H1 (cell line): ENCODE measurements at regions not wholly inside any gene's neighbourhood (a gene's known extent, or its start where the extent isn't known, plus 50 kb on each side); places are given as distances from the start of the nearest gene placed in this dataset.

Experiments
- CTCF ChIA-PET: fragments of 300-600 bp; sonication (Branson Sonifier 250); formaldehyde crosslinking; loops from one replicate; lab custom pipeline; 2021; ENCODE audit not compliant: partially characterized antibody; lab: Charles Lee
- POLR2A ChIA-PET: fragments of 300-600 bp; sonication (Branson Sonifier 250); formaldehyde crosslinking; loops from one replicate; lab custom pipeline; 2021; ENCODE audit warnings: inconsistent platforms; ENCODE audit not compliant: partially characterized antibody; lab: Charles Lee
- DNase-seq, 2 experiments: peaks; one replicate each; pipeline versions ENCODE4 v3.0.0 to v3.0.0-alpha.2; 2010 to 2022; ENCODE audit warnings: low spot score in 2 of 2, low read depth in 1 of 2, mixed read lengths in 1 of 2
- FAIRE-seq: peaks from 2 replicates; lab custom pipeline; 2011; peaks lifted over from hg19 to GRCh38; lab: Jason Lieb, UNC
- H2AFZ ChIP-seq: 2 replicates; pipeline ENCODE4 v1.8.1; 2012; ENCODE audit warnings: low read length, inconsistent platforms
- H2AK5ac ChIP-seq: 2 replicates; pipeline ENCODE4 v1.6.1; 2013; ENCODE audit warnings: low read depth, low read length
- H2BK120ac ChIP-seq: replicated peaks from 2 replicates; pipeline ENCODE3; 2013; ENCODE audit warnings: low read depth, low read length, inconsistent platforms
- H2BK12ac ChIP-seq: 2 replicates; pipeline ENCODE4 v1.6.1; 2013; ENCODE audit warnings: low read depth, low read length
- H2BK15ac ChIP-seq: 2 replicates; pipeline ENCODE4 v1.6.1; 2013; ENCODE audit warnings: low read length
- H2BK20ac ChIP-seq: 2 replicates; pipeline ENCODE4 v1.6.1; 2013; ENCODE audit warnings: low read length
- H2BK5ac ChIP-seq: 2 replicates; pipeline ENCODE4 v1.6.1; 2013; ENCODE audit warnings: low read depth, low read length
- H3K14ac ChIP-seq: 2 replicates; pipeline ENCODE4 v1.6.1; 2013; ENCODE audit warnings: inconsistent platforms; ENCODE audit not compliant: insufficient read length
- H3K18ac ChIP-seq: 2 replicates; pipeline ENCODE4 v1.6.1; 2013; ENCODE audit warnings: low read length; ENCODE audit errors: extremely low read depth
- H3K23ac ChIP-seq: 2 replicates; pipeline ENCODE4 v1.6.1; 2013; ENCODE audit warnings: inconsistent platforms; ENCODE audit not compliant: insufficient read length
- H3K23me2 ChIP-seq: 2 replicates; pipeline ENCODE4 v1.6.1; 2013; ENCODE audit warnings: low read depth, low read length
- H3K27ac ChIP-seq: 2 replicates; pipeline ENCODE4 v1.6.1; 2011; ENCODE audit warnings: low read depth, low read length, inconsistent platforms
- H3K27me3 ChIP-seq, 4 experiments: replicated peaks in 1 of 4; 1 replicate in 1 of 4; 2 replicates in 3 of 4; pipeline versions ENCODE4 v1.6.1 to v1.8.1; 2011 to 2013; ENCODE audit warnings: low read length in 3 of 4, mild to moderate bottlenecking in 3 of 4, inconsistent platforms in 2 of 4, mixed read lengths in 2 of 4, moderate library complexity in 1 of 4; ENCODE audit not compliant: control insufficient read depth in 3 of 4, insufficient read depth in 3 of 4; ENCODE audit errors: extremely low read depth in 1 of 4
- H3K36me3 ChIP-seq, 4 experiments: 2 replicates each; pipeline versions ENCODE4 v1.6.1 to v1.8.1; 2011 to 2013; ENCODE audit warnings: mild to moderate bottlenecking in 4 of 4, low read length in 3 of 4, moderate library complexity in 2 of 4, control low read depth in 1 of 4, inconsistent platforms in 1 of 4; ENCODE audit not compliant: insufficient read depth in 4 of 4, control insufficient read depth in 2 of 4
- H3K4ac ChIP-seq: replicated peaks from 2 replicates; pipeline ENCODE3; 2013; ENCODE audit warnings: low read length, low read depth, mixed read lengths, inconsistent platforms; ENCODE audit not compliant: insufficient read length
- H3K4me1 ChIP-seq, 4 experiments: replicated peaks in 1 of 4; 1 replicate in 1 of 4; 2 replicates in 3 of 4; pipeline versions ENCODE4 v1.6.1 to v1.8.1; 2011 to 2013; ENCODE audit warnings: low read length in 3 of 4, inconsistent platforms in 2 of 4, mixed read lengths in 1 of 4; ENCODE audit not compliant: insufficient read depth in 4 of 4, control insufficient read depth in 3 of 4
- H3K4me2 ChIP-seq, 2 experiments: 2 replicates each; pipeline versions ENCODE4 v1.6.1 to v1.8.1; 2011 to 2013; ENCODE audit warnings: low read depth in 2 of 2, low read length in 2 of 2, control low read depth in 1 of 2, inconsistent platforms in 1 of 2, mild to moderate bottlenecking in 1 of 2; ENCODE audit not compliant: insufficient read depth in 1 of 2
- H3K4me3 ChIP-seq, 4 experiments: fragments of 200-600, 300-600 bp in 1 of 4; sonication (generic), shearing (Covaris generic), sonication (Bioruptor Twin) in 1 of 4; 2 replicates each; pipeline versions ENCODE4 v1.5.1 to v1.8.1; 2011 to 2016; ENCODE audit warnings: low read length in 4 of 4, low read depth in 3 of 4, control low read depth in 2 of 4, inconsistent platforms in 2 of 4, mild to moderate bottlenecking in 2 of 4, mixed read lengths in 1 of 4, moderate library complexity in 1 of 4; ENCODE audit not compliant: insufficient read depth in 2 of 4; ENCODE audit errors: extremely low read depth in 1 of 4
- H3K56ac ChIP-seq: replicated peaks from 2 replicates; pipeline ENCODE3; 2013; ENCODE audit warnings: low read depth, mild to moderate bottlenecking, mixed read lengths, low read length, inconsistent platforms; ENCODE audit not compliant: insufficient read length
- H3K79me1 ChIP-seq: 2 replicates; pipeline ENCODE4 v1.6.1; 2013; ENCODE audit warnings: low read depth, low read length, control low read depth
- H3K79me2 ChIP-seq, 2 experiments: 2 replicates each; pipeline versions ENCODE4 v1.6.1 to v1.8.1; 2012 to 2013; ENCODE audit warnings: low read length in 2 of 2, mild to moderate bottlenecking in 2 of 2, inconsistent platforms in 1 of 2; ENCODE audit not compliant: insufficient read depth in 2 of 2, control insufficient read depth in 1 of 2
- H3K9ac ChIP-seq, 4 experiments: replicated peaks in 1 of 4; 1 replicate in 1 of 4; 2 replicates in 3 of 4; pipeline versions ENCODE4 v1.6.1 to v1.8.1; 2011 to 2013; ENCODE audit warnings: low read depth in 3 of 4, low read length in 3 of 4, control low read depth in 2 of 4, mild to moderate bottlenecking in 2 of 4, moderate library complexity in 2 of 4, inconsistent platforms in 1 of 4; ENCODE audit errors: extremely low read depth in 1 of 4
- H3K9me3 ChIP-seq, 2 experiments: 2 replicates each; pipeline versions ENCODE4 v1.6.1 to v1.8.1; 2012 to 2013; ENCODE audit warnings: mild to moderate bottlenecking in 2 of 2, moderate library complexity in 2 of 2, control low read depth in 1 of 2, inconsistent platforms in 1 of 2, low read depth in 1 of 2, low read length in 1 of 2, mixed read lengths in 1 of 2; ENCODE audit not compliant: insufficient read depth in 2 of 2
- H4K20me1 ChIP-seq, 2 experiments: replicated peaks in 1 of 2; 2 replicates each; pipeline versions ENCODE3 to v1.8.1; 2011 to 2013; ENCODE audit warnings: inconsistent platforms in 2 of 2, low read length in 2 of 2, mild to moderate bottlenecking in 1 of 2; ENCODE audit not compliant: insufficient read depth in 2 of 2, control insufficient read depth in 1 of 2
- H4K5ac ChIP-seq: 2 replicates; pipeline ENCODE4 v1.6.1; 2013; ENCODE audit warnings: low read length, low read depth, mixed read lengths, inconsistent platforms; ENCODE audit not compliant: insufficient read length
- H4K8ac ChIP-seq: 2 replicates; pipeline ENCODE4 v1.8.0; 2013; ENCODE audit warnings: mild to moderate bottlenecking, moderate library complexity, low read length, inconsistent platforms; ENCODE audit not compliant: insufficient read depth; ENCODE audit errors: extremely low read depth
- H4K91ac ChIP-seq: replicated peaks from 2 replicates; pipeline ENCODE3; 2013; ENCODE audit warnings: low read length, mixed read lengths, inconsistent platforms; ENCODE audit not compliant: insufficient read length
- CBX8 ChIP-seq: fragments of 300-800, 300-1000 bp; sonication (generic); IDR thresholded peaks from 2 replicates; pipeline ENCODE4 v1.7.1; 2016; ENCODE audit warnings: low read depth, low read length, borderline replicate concordance
- CREB1 ChIP-seq: IDR thresholded peaks from 2 replicates; pipeline ENCODE4 v1.6.1; 2012; ENCODE audit warnings: inconsistent platforms
- FOSL1 ChIP-seq: IDR thresholded peaks from 2 replicates; pipeline ENCODE4 v1.6.1; 2011; ENCODE audit warnings: mild to moderate bottlenecking, low read depth, low read length, moderate library complexity; ENCODE audit not compliant: insufficient read depth
- HDAC2 ChIP-seq, 2 experiments: fragments of 300-600 bp in 1 of 2; sonication (generic) in 1 of 2; IDR thresholded peaks; 2 replicates each; pipeline ENCODE4 v1.6.1; 2011 to 2012; ENCODE audit warnings: low read depth in 2 of 2, low read length in 2 of 2, mild to moderate bottlenecking in 2 of 2, moderate library complexity in 2 of 2, borderline replicate concordance in 1 of 2, inconsistent platforms in 1 of 2
- JUN ChIP-seq: IDR thresholded peaks from 2 replicates; pipeline ENCODE4 v1.6.1; 2011; ENCODE audit warnings: low read depth, mild to moderate bottlenecking, improper control_type of control experiment, low read length
- KDM1A ChIP-seq: fragments of 200-600, 300-600 bp; sonication (generic); IDR thresholded peaks from 2 replicates; pipeline ENCODE4 v1.7.1; 2016; ENCODE audit warnings: mild to moderate bottlenecking, low read length, borderline replicate concordance
- MAX ChIP-seq: IDR thresholded peaks from 2 replicates; pipeline ENCODE4 v1.6.1; 2012; ENCODE audit warnings: inconsistent platforms
- NRF1 ChIP-seq: IDR thresholded peaks from 2 replicates; pipeline ENCODE4 v1.6.1; 2011; ENCODE audit warnings: mild to moderate bottlenecking, low read depth, low read length, improper control_type of control experiment
- POLR2A ChIP-seq, 2 experiments: IDR thresholded peaks; 1 replicate in 1 of 2; 2 replicates in 1 of 2; pipeline ENCODE4 v1.6.1; 2011; ENCODE audit warnings: low read depth in 2 of 2, low read length in 2 of 2, mild to moderate bottlenecking in 2 of 2; ENCODE audit errors: control extremely low read depth in 1 of 2
- POU5F1 ChIP-seq: IDR thresholded peaks from 2 replicates; pipeline ENCODE4 v1.6.1; 2011; ENCODE audit warnings: low read depth, mild to moderate bottlenecking, low read length, moderate library complexity
- RFX5 ChIP-seq: IDR thresholded peaks from 2 replicates; pipeline ENCODE4 v1.6.1; 2011; ENCODE audit warnings: low read depth, low read length, improper control_type of control experiment, borderline replicate concordance
- RXRA ChIP-seq: IDR thresholded peaks from 2 replicates; pipeline ENCODE4 v1.6.1; 2011; ENCODE audit warnings: low read depth, mild to moderate bottlenecking, low read length, moderate library complexity; ENCODE audit not compliant: insufficient read depth
- SAP30 ChIP-seq: fragments of 300-600 bp; sonication (generic); IDR thresholded peaks from 2 replicates; pipeline ENCODE4 v1.7.1; 2012; ENCODE audit warnings: low read length, moderate library complexity, mild to moderate bottlenecking, inconsistent platforms; ENCODE audit not compliant: insufficient read depth, insufficient replicate concordance
- SIN3A ChIP-seq, 2 experiments: IDR thresholded peaks in 1 of 2; conservative IDR thresholded peaks in 1 of 2; 2 replicates each; pipeline ENCODE4 v1.6.1; 2011 to 2012; ENCODE audit warnings: low read length in 2 of 2, improper control_type of control experiment in 1 of 2, low read depth in 1 of 2, mild to moderate bottlenecking in 1 of 2
- TAF7 ChIP-seq: optimal IDR thresholded peaks from 2 replicates; pipeline ENCODE3; 2011; ENCODE audit warnings: low read depth, mild to moderate bottlenecking, inconsistent platforms, low read length, moderate library complexity, borderline replicate concordance
- WGBS, 2 experiments: shearing (Covaris generic) in 1 of 2; methylation state at CpG; one replicate each; pipeline versions ENCODE4 v1.1.6 to v1.1.7; 2013 to 2015; ENCODE audit warnings: low lambda C conversion rate in 2 of 2, mixed read lengths in 2 of 2, inconsistent platforms in 1 of 2, low coverage in 1 of 2, missing lambda C conversion rate in 1 of 2; ENCODE audit not compliant: insufficient replicate concordance in 2 of 2, insufficient coverage in 1 of 2, insufficient read length in 1 of 2; ENCODE audit errors: extremely low coverage in 1 of 2, missing lambda C conversion rate in 1 of 2; 5-methylcytosine and 5-hydroxymethylcytosine counted together

DNA sequence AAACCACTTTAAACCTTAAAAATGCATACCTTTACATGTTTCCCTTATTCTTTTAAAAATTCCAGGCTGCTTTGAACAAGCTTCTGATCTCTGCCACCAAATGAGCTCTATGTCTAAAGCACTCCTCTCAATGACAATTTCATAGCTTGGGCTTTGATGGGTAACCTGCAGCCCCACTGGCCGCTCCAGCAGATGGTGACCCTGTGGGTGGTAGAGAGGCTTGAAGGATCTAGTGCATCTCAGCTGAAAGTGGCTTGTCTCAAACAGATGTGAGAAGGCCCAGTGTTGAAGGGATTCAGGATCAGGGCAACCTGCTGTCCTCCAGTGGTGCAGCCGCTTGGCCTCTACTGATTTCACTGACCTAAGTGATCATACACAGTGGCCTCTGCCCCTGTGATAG, 84.7 kb upstream of the IRF2BP2 start:
- DNase-seq (no peak), FAIRE-seq (no peak)
- Histone ChIP-seq H3K4me1 (no peaks in the 10 kb centered on the region), H3K79me2 (no peaks in the 10 kb centered on the region), H4K91ac (no peak overlapping the region), H2AFZ (no peak overlapping the region), H2BK120ac (no peak overlapping the region), H3K27ac (no peak overlapping the region), H3K4me3 (no peak overlapping the region), H4K20me1 (no peaks in the 10 kb centered on the region), H3K27me3 (no peaks in the 10 kb centered on the region), H4K8ac (no peak overlapping the region), H2BK12ac (no peak overlapping the region), H3K9me3 (no peaks in the 10 kb centered on the region), H3K4ac (no peak overlapping the region), H2AK5ac (no peak overlapping the region), H3K23ac (no peak overlapping the region), H3K56ac (no peak overlapping the region), H2BK20ac (no peak overlapping the region), H3K36me3 (no peaks in the 10 kb centered on the region), H3K14ac (no peak overlapping the region), H3K4me2 (no peak overlapping the region), H3K79me1 (no peaks in the 10 kb centered on the region), H3K23me2 (no peaks in the 10 kb centered on the region), H3K18ac (no peak overlapping the region), H2BK15ac (no peak overlapping the region), H3K9ac (no peak overlapping the region), H4K5ac (no peak overlapping the region), H2BK5ac (no peak overlapping the region)
- ChIA-PET POLR2A (interaction anchor here (0.9 kb wide), 1 partner anchor 12 kb away, joined by 5 read pairs; no protein-coding TSS in a partner anchor), CTCF (interaction anchor here (1.0 to 2.4 kb wide), 7 partner anchors 13 to 93 kb away, joined by 3 to 7 read pairs (median 4); no protein-coding TSS in a partner anchor)
- WGBS, 2 experiments, result 87% methylated on average over 2 of the region's 2 CpGs; no CpG with 5 or more reads in 1 of the 2 experiments
- no peak for TF ChIP-seq POU5F1
- TF ChIP-seq RFX5, result no peak
- no peak for TF ChIP-seq NRF1
- TF ChIP-seq CBX8, result no peak
- TF ChIP-seq SAP30, result no peak
- no peak for TF ChIP-seq POLR2A (IDR thresholded peaks at IDR 0.05; ENCODE audit: control extremely low read depth in 1 of 2, low read depth in 2 of 2, low read length in 2 of 2)
- TF ChIP-seq MAX, result no peak
- TF ChIP-seq JUN, result no peak
- no peak for TF ChIP-seq HDAC2 (IDR thresholded peaks at IDR 0.05; ENCODE audit: borderline replicate concordance in 1 of 2, low read depth in 2 of 2, low read length in 2 of 2)
- TF ChIP-seq SIN3A (conservative IDR thresholded peaks at IDR 0.05 in 1 of 2, IDR thresholded peaks at IDR 0.05 in 1 of 2; ENCODE audit: low read depth in 1 of 2, low read length in 2 of 2), result no peak
- no peak for TF ChIP-seq TAF7
- no peak for TF ChIP-seq RXRA
- no peak for TF ChIP-seq FOSL1
- no peak for TF ChIP-seq CREB1
- no peak for TF ChIP-seq KDM1A
